Fibroblast of lung (primary cell): ENCODE measurements at regions not wholly inside any gene's neighbourhood (a gene's known extent, or its start where the extent isn't known, plus 50 kb on each side); places are given as distances from the start of the nearest gene placed in this dataset.

Experiments used
- DNase-seq, 2 donors: peaks; one replicate each; pipeline versions ENCODE4 v3.0.0 to v3.0.0-alpha.2; 2010; ENCODE audit warnings: low read depth in 2 of 2
- H2AFZ ChIP-seq: 2 replicates; pipeline ENCODE4 v1.5.1; 2012; ENCODE audit warnings: low read length, control low read depth, inconsistent platforms
- H3K27ac ChIP-seq: 2 replicates; pipeline ENCODE4 v1.5.1; 2011; ENCODE audit warnings: low read length, control low read depth; ENCODE audit not compliant: insufficient read depth
- H3K27me3 ChIP-seq: 2 replicates; pipeline ENCODE4 v1.5.1; 2011; ENCODE audit warnings: mild to moderate bottlenecking, low read length; ENCODE audit not compliant: control insufficient read depth, insufficient read depth
- H3K36me3 ChIP-seq: 2 replicates; pipeline ENCODE4 v1.5.1; 2011; ENCODE audit warnings: low read length; ENCODE audit not compliant: control insufficient read depth, insufficient read depth
- H3K4me1 ChIP-seq: 2 replicates; pipeline ENCODE4 v1.5.1; 2011; ENCODE audit warnings: low read length; ENCODE audit not compliant: control insufficient read depth, insufficient read depth; ENCODE audit errors: extremely low read depth
- H3K4me2 ChIP-seq: 2 replicates; pipeline ENCODE4 v1.5.1; 2011; ENCODE audit warnings: low read length, control low read depth; ENCODE audit not compliant: insufficient read depth; ENCODE audit errors: extremely low read depth
- H3K4me3 ChIP-seq, 4 experiments: fragments of 200-600 bp in 1 of 4; sonication (generic) in 1 of 4; replicated peaks in 1 of 4; 2 replicates each; pipeline ENCODE4 v1.5.1; 2011 to 2016; ENCODE audit warnings: low read length in 4 of 4, low read depth in 3 of 4, mild to moderate bottlenecking in 3 of 4, control low read depth in 2 of 4, inconsistent platforms in 1 of 4, mixed read lengths in 1 of 4; ENCODE audit not compliant: insufficient read depth in 1 of 4; ENCODE audit errors: control extremely low read depth in 1 of 4
- H3K79me2 ChIP-seq: 2 replicates; pipeline ENCODE4 v1.5.1; 2012; ENCODE audit warnings: mild to moderate bottlenecking, low read length, inconsistent platforms; ENCODE audit not compliant: control insufficient read depth, insufficient read depth
- H3K9ac ChIP-seq: 2 replicates; pipeline ENCODE4 v1.5.1; 2011; ENCODE audit warnings: mild to moderate bottlenecking, low read length, control low read depth; ENCODE audit not compliant: insufficient read depth
- H3K9me3 ChIP-seq: 2 replicates; pipeline ENCODE4 v1.5.1; 2012; ENCODE audit warnings: low read depth, low read length; ENCODE audit not compliant: control insufficient read depth, insufficient read depth
- H4K20me1 ChIP-seq: 2 replicates; pipeline ENCODE4 v1.5.1; 2011; ENCODE audit warnings: low read length; ENCODE audit not compliant: control insufficient read depth, insufficient read depth; ENCODE audit errors: extremely low read depth
- EZH2 ChIP-seq: IDR thresholded peaks from 2 replicates; pipeline ENCODE4 v1.5.1; 2012; ENCODE audit warnings: low read length, control low read depth, mild to moderate bottlenecking; ENCODE audit errors: missing control alignments
- TF ChIP-seq, protein P1 (sequence below), 2 donors: IDR thresholded peaks in 1 of 2; conservative IDR thresholded peaks in 1 of 2; 1 replicate in 1 of 2; 2 replicates in 1 of 2; pipeline ENCODE4 v1.5.1; 2011 to 2012; ENCODE audit warnings: low read length in 2 of 2, control low read depth in 1 of 2, inconsistent platforms in 1 of 2, low read depth in 1 of 2, mild to moderate bottlenecking in 1 of 2

DNA sequence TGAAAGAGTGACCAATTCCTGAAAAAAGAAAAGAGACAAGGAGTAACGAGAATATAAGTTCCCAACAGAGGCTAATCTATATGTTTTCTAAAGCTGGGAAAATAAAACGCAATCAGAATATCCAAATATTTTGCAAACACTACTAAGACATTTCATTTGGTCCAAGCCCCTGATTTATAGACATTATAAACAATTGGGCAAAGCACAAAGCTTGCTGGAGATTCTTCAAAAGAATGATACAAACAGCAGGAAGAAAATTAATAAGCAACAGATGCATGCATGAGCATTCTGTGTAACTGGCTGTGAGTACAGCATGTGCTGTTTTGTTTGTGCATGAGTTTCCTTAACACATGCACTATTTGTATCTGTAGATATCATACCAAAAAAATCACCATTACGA is 552.9 kb downstream of the LTN1 start:
- H3K4me3 ChIP-seq, result no peak overlapping the region
- no peak overlapping the region for H3K27ac ChIP-seq
- H3K4me1 ChIP-seq, result peaks cover 6% of the 10 kb centered on the region
- no peak overlapping the region for H3K9ac ChIP-seq
- H3K9me3 ChIP-seq, result no peaks in the 10 kb centered on the region
- H3K27me3 ChIP-seq, result no peaks in the 10 kb centered on the region
- no peaks in the 10 kb centered on the region for H3K36me3 ChIP-seq
- TF ChIP-seq, protein P1, sequence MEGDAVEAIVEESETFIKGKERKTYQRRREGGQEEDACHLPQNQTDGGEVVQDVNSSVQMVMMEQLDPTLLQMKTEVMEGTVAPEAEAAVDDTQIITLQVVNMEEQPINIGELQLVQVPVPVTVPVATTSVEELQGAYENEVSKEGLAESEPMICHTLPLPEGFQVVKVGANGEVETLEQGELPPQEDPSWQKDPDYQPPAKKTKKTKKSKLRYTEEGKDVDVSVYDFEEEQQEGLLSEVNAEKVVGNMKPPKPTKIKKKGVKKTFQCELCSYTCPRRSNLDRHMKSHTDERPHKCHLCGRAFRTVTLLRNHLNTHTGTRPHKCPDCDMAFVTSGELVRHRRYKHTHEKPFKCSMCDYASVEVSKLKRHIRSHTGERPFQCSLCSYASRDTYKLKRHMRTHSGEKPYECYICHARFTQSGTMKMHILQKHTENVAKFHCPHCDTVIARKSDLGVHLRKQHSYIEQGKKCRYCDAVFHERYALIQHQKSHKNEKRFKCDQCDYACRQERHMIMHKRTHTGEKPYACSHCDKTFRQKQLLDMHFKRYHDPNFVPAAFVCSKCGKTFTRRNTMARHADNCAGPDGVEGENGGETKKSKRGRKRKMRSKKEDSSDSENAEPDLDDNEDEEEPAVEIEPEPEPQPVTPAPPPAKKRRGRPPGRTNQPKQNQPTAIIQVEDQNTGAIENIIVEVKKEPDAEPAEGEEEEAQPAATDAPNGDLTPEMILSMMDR (conservative IDR thresholded peaks at IDR 0.05 in 1 of 2, IDR thresholded peaks at IDR 0.05 in 1 of 2; ENCODE audit: low read depth in 1 of 2, low read length in 2 of 2), result no peak
- TF ChIP-seq EZH2, result no peak
- H2AFZ ChIP-seq, result no peak overlapping the region
- H4K20me1 ChIP-seq, result no peaks in the 10 kb centered on the region
- peak overlapping the region; percentile 4 for H3K4me2 ChIP-seq
- no peaks in the 10 kb centered on the region for H3K79me2 ChIP-seq
- DNase-seq, result peak in 1 of 2 donors; percentile 95

DNA sequence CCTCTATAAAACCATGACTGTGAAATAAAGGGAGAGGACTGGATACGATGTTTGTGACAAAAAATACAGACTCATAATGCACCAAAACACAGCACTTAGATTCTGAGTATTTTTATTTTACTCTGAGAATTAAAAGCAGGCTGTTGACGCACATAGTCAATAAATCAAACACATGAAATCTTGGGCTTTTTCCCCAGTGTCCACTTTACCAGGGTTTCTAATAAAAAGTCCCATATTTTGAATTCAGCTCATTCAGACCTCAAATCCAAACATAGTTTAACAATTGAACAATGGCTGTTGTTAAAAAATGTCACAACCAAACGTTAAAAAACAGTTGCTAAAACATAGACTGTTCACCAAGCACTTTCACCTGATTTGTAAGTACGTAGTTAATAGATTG is 553.4 kb downstream of the LTN1 start:
- peak overlapping the region; percentile 19 for H2AFZ ChIP-seq
- H3K4me3 ChIP-seq, result no peak overlapping the region
- H4K20me1 ChIP-seq, result no peaks in the 10 kb centered on the region
- no peaks in the 10 kb centered on the region for H3K27me3 ChIP-seq
- TF ChIP-seq, protein P1 (conservative IDR thresholded peaks at IDR 0.05 in 1 of 2, IDR thresholded peaks at IDR 0.05 in 1 of 2; ENCODE audit: low read depth in 1 of 2, low read length in 2 of 2), result no peak
- TF ChIP-seq EZH2, result no peak
- no peaks in the 10 kb centered on the region for H3K9me3 ChIP-seq
- peaks cover 4% of the 10 kb centered on the region for H3K4me1 ChIP-seq
- H3K79me2 ChIP-seq, result no peaks in the 10 kb centered on the region
- H3K4me2 ChIP-seq, result peak overlapping the region; percentile 16
- DNase-seq, result peak in 1 of 2 donors; percentile 51
- no peaks in the 10 kb centered on the region for H3K36me3 ChIP-seq
- no peak overlapping the region for H3K27ac ChIP-seq
- no peak overlapping the region for H3K9ac ChIP-seq

DNA sequence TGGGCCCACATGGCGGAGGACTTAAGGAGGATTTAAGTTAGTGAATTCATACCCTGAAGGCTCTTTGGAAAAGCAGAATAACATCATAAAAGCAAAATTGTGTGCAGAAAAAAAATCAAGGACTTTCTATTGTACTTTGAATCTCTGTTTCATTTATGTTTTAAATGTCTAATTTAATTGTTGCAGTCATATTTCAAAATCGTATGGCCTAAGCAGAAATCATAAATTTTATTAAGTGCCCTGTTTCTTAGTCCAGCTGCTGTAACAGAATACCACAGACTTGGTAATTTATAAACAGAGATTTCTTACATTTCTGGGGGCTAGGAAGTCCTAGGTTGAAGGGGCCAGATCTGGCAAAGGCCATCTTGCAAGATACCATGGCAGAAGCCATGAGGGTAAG is 555.6 kb downstream of the LTN1 start:
- no peaks in the 10 kb centered on the region for H3K79me2 ChIP-seq
- H3K9ac ChIP-seq, result no peak overlapping the region
- no peak overlapping the region for H2AFZ ChIP-seq
- no peaks in the 10 kb centered on the region for H3K27me3 ChIP-seq
- H3K36me3 ChIP-seq, result no peaks in the 10 kb centered on the region
- H3K9me3 ChIP-seq, result no peaks in the 10 kb centered on the region
- H3K4me3 ChIP-seq, result no peak overlapping the region
- DNase-seq, result no peak
- no peak overlapping the region for H3K4me2 ChIP-seq
- TF ChIP-seq EZH2, result no peak
- TF ChIP-seq, protein P1 (conservative IDR thresholded peaks at IDR 0.05 in 1 of 2, IDR thresholded peaks at IDR 0.05 in 1 of 2; ENCODE audit: low read depth in 1 of 2, low read length in 2 of 2), result no peak
- H4K20me1 ChIP-seq, result no peaks in the 10 kb centered on the region
- peaks cover 5% of the 10 kb centered on the region for H3K4me1 ChIP-seq
- H3K27ac ChIP-seq, result no peak overlapping the region
